AG20443 (cell line): ENCODE measurements at regions not wholly inside any gene's neighbourhood (a gene's known extent, or its start where the extent isn't known, plus 50 kb on each side); places are given as distances from the start of the nearest gene placed in this dataset.

ENCODE experiments used
- DNase-seq: peaks from one replicate; pipeline ENCODE4 v3.0.0; 2012; ENCODE audit warnings: low spot score, mixed read lengths

DNA sequence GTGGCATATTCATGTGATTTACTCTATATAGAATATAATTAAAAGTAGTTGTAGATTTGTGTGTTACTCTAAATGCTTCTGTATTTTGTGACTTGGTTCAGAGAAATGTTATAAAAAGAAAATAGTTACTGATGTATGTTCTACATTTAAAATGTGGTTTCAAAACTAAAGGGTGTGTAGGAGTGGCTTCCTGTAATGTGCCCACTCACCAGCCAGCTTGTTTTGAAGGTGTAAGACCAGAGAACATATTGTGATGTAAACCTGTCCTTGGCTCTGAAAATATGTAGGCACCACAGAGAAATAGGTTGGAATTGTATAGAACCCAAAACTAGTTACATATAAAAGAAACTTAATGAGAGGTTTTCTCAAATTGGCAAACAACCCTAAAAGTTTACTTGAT lies 51.2 kb upstream of the ARRDC3 start:
- DNase-seq: no peak

DNA sequence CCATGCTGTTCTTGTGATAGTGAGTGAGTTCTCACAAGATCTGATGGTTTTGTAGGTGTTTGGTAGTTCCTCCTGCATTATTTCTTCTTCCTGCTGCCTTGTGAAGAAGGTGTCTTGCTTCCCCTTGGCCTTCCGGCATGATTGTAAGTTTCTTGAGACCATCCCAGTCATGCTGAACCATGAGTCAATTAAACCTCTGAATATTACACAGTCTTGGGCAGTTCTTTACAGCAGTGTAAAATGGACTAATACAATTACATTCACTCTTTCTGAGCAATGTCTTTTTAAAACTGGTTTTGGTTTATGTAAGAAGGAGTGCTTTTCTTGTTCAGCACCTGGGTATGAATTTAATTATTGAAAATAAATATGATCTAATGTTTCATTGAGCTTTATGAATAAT lies 50.7 kb upstream of the ARRDC3 start:
- DNase-seq: no peak
